Endothelial cell of umbilical vein (primary cell): ENCODE measurements at regions not wholly inside any gene's neighbourhood (a gene's known extent, or its start where the extent isn't known, plus 50 kb on each side); places are given as distances from the start of the nearest gene placed in this dataset.

ENCODE experiments used
- BruUV-seq: library from RNA; stranded (reverse); fragments of 400-500 nt; replicated peaks from 2 replicates; lab custom pipeline; 2021; lab: Mats Ljungman, UMichigan
- CTCF ChIA-PET: fragments of 300-600, 350-600 bp; sonication (Branson Sonifier 250); formaldehyde crosslinking; loops from one replicate; lab custom pipeline; 2021; ENCODE audit warnings: antibody characterized with exemption, inconsistent platforms; lab: Charles Lee
- POLR2A ChIA-PET: fragments of 300-600, 350-600 bp; sonication (Branson Sonifier 250); formaldehyde crosslinking; loops from one replicate; lab custom pipeline; 2021; ENCODE audit warnings: antibody characterized with exemption, inconsistent platforms; lab: Charles Lee
- DNase-seq: peaks from one replicate; pipeline ENCODE4 v3.0.0-alpha.2; 2011; ENCODE audit warnings: low read depth, low spot score
- FAIRE-seq: peaks from 2 replicates; lab custom pipeline; 2011; peaks lifted over from hg19 to GRCh38; lab: Jason Lieb, UNC
- H2AFZ ChIP-seq: 2 replicates; pipeline ENCODE4 v1.6.0; 2012; ENCODE audit warnings: low read depth, low read length, control low read depth, inconsistent platforms
- H3K27ac ChIP-seq: 2 replicates; pipeline ENCODE4 v1.5.1; 2011; ENCODE audit warnings: low read depth, mild to moderate bottlenecking, control low read depth, low read length, moderate library complexity; ENCODE audit not compliant: insufficient read depth
- H3K27me3 ChIP-seq, 2 experiments: 2 replicates each; pipeline versions ENCODE4 v1.6.0 to v1.6.1; 2011; ENCODE audit warnings: low read length in 2 of 2, mixed read lengths in 1 of 2; ENCODE audit not compliant: control insufficient read depth in 2 of 2, insufficient read depth in 2 of 2
- H3K36me3 ChIP-seq, 2 experiments: 2 replicates in 1 of 2; 3 replicates in 1 of 2; pipeline ENCODE4 v1.5.1; 2011; ENCODE audit warnings: low read length in 2 of 2, mild to moderate bottlenecking in 1 of 2, moderate library complexity in 1 of 2; ENCODE audit not compliant: control insufficient read depth in 2 of 2, insufficient read depth in 2 of 2; ENCODE audit errors: extremely low read depth in 1 of 2
- H3K4me1 ChIP-seq: 3 replicates; pipeline ENCODE4 v1.5.1; 2011; ENCODE audit warnings: mild to moderate bottlenecking, low read length; ENCODE audit not compliant: control insufficient read depth, insufficient read depth; ENCODE audit errors: extremely low read depth
- H3K4me2 ChIP-seq: 2 replicates; pipeline ENCODE4 v1.6.1; 2011; ENCODE audit warnings: low read length, control low read depth, mixed read lengths; ENCODE audit not compliant: insufficient read depth
- H3K4me3 ChIP-seq, 3 experiments: fragments of 200-600 bp in 1 of 3; sonication (generic), shearing (Covaris generic) in 1 of 3; replicated peaks in 1 of 3; 2 replicates each; pipeline ENCODE4 v1.5.1; 2011 to 2016; ENCODE audit warnings: control low read depth in 3 of 3, low read length in 3 of 3, mild to moderate bottlenecking in 2 of 3, inconsistent platforms in 1 of 3, low read depth in 1 of 3, moderate library complexity in 1 of 3; ENCODE audit not compliant: insufficient read depth in 1 of 3
- H3K79me2 ChIP-seq: 2 replicates; pipeline ENCODE4 v1.6.0; 2012; ENCODE audit warnings: low read length, inconsistent platforms; ENCODE audit not compliant: control insufficient read depth, insufficient read depth
- H3K9ac ChIP-seq: replicated peaks from 2 replicates; pipeline ENCODE3; 2011; ENCODE audit warnings: low read length, control low read depth; ENCODE audit not compliant: insufficient read depth; ENCODE audit errors: extremely low read depth
- H3K9me1 ChIP-seq: replicated peaks from 3 replicates; pipeline ENCODE4 v1.6.0; 2011; ENCODE audit warnings: mild to moderate bottlenecking, low read length; ENCODE audit not compliant: control insufficient read depth, insufficient read depth; ENCODE audit errors: extremely low read depth
- H3K9me3 ChIP-seq: replicated peaks from 2 replicates; pipeline ENCODE4 v1.5.1; 2012; ENCODE audit warnings: low read length, inconsistent platforms; ENCODE audit not compliant: control insufficient read depth, insufficient read depth
- H4K20me1 ChIP-seq: replicated peaks from 2 replicates; pipeline ENCODE3; 2011; ENCODE audit warnings: mild to moderate bottlenecking, low read length; ENCODE audit not compliant: control insufficient read depth, insufficient read depth; ENCODE audit errors: extremely low read depth
- CTCF ChIP-seq, 2 donors: IDR thresholded peaks; 1 replicate in 1 of 2; 2 replicates in 1 of 2; pipeline ENCODE4 v1.5.1; 2011; ENCODE audit warnings: low read length in 2 of 2, mild to moderate bottlenecking in 2 of 2, moderate library complexity in 2 of 2, control low read depth in 1 of 2, inconsistent platforms in 1 of 2, low read depth in 1 of 2; ENCODE audit not compliant: insufficient read depth in 1 of 2; ENCODE audit errors: extremely low read depth in 1 of 2
- EZH2 ChIP-seq: IDR thresholded peaks from 2 replicates; pipeline ENCODE4 v1.6.1; 2012; ENCODE audit warnings: borderline replicate concordance, low read depth, mild to moderate bottlenecking, moderate library complexity, low read length, inconsistent platforms; ENCODE audit not compliant: severe bottlenecking
- FOS ChIP-seq: IDR thresholded peaks from 2 replicates; pipeline ENCODE4 v1.6.1; 2011; ENCODE audit warnings: mild to moderate bottlenecking, low read length, moderate library complexity, borderline replicate concordance; ENCODE audit not compliant: insufficient read depth
- GATA2 ChIP-seq: IDR thresholded peaks from 2 replicates; pipeline ENCODE4 v1.7.0; 2011; ENCODE audit warnings: low read depth, mild to moderate bottlenecking, moderate library complexity, mixed read lengths, low read length; ENCODE audit not compliant: insufficient read length, insufficient read depth
- JUN ChIP-seq: IDR thresholded peaks from 2 replicates; pipeline ENCODE4 v1.6.1; 2011; ENCODE audit warnings: borderline replicate concordance, low read depth; ENCODE audit not compliant: insufficient read length, insufficient read depth
- MAX ChIP-seq: IDR thresholded peaks from 2 replicates; pipeline ENCODE4 v1.6.1; 2011; ENCODE audit not compliant: insufficient read depth, insufficient read length
- MYC ChIP-seq: IDR thresholded peaks from one replicate; pipeline ENCODE4 v1.6.1; 2011; ENCODE audit warnings: mild to moderate bottlenecking, low read depth, low read length
- POLR2A ChIP-seq: IDR thresholded peaks from 2 replicates; pipeline ENCODE4 v1.6.1; 2012; ENCODE audit warnings: low read depth, mild to moderate bottlenecking, control low read depth, low read length
- POLR2AphosphoS5 ChIP-seq: IDR thresholded peaks from 2 replicates; pipeline ENCODE4 v1.6.1; 2012; ENCODE audit warnings: low read depth, mild to moderate bottlenecking, control low read depth, low read length, moderate library complexity; ENCODE audit not compliant: insufficient read depth
- dilution Hi-C: fragments of 300-500 bp; cut with MboI; formaldehyde crosslinking; loops from one replicate; pipeline ENCODE4 v1.15.0; 2019; ENCODE audit warnings: low sequenced_read_pairs; ENCODE audit not compliant: extremely low pct_ligation_motif_present
- intact Hi-C: fragments of 100-400 bp; cut with micrococcal nuclease; formaldehyde crosslinking; loops from one replicate; pipeline ENCODE4 v1.10.0; 2022

GRCh38 chr22:27284324-27284723, 517.2 kb downstream of the MN1 start:
- Histone ChIP-seq H3K27me3 (peaks cover 0 to 10% of the 10 kb centered on the region in 2 experiments), H3K9ac (no peak overlapping the region), H3K36me3 (no peaks in the 10 kb centered on the region), H3K27ac (no peak overlapping the region), H4K20me1 (no peaks in the 10 kb centered on the region), H3K4me3 (no peak overlapping the region), H2AFZ (no peak overlapping the region), H3K9me3 (no peaks in the 10 kb centered on the region), H3K4me1 (no peaks in the 10 kb centered on the region), H3K4me2 (no peak overlapping the region), H3K79me2 (no peaks in the 10 kb centered on the region), H3K9me1 (no peaks in the 10 kb centered on the region)
- TF ChIP-seq MYC (no peak), POLR2AphosphoS5 (no peak)
- DNase-seq: no peak
- dilution Hi-C loops (no loop called here), intact Hi-C loops (no loop called here)
- POLR2A ChIA-PET: no interaction called here
- FAIRE-seq: no peak
- CTCF ChIA-PET: interaction anchor here (1.0 kb wide), 1 partner anchor 16 kb away, joined by 3 read pairs; no protein-coding TSS in a partner anchor
- no TSS peak for BruUV-seq

GRCh38 chr22:27286711-27287110, 514.8 kb downstream of the MN1 start:
- FAIRE-seq (no peak), DNase-seq (no peak)
- no peaks in the 10 kb centered on the region for H4K20me1 ChIP-seq
- no peak overlapping the region for H3K4me3 ChIP-seq
- intact Hi-C loops (no loop called here), dilution Hi-C loops (no loop called here)
- POLR2A ChIA-PET: no interaction called here
- BruUV-seq: no TSS peak
- no peaks in the 10 kb centered on the region for H3K9me3 ChIP-seq
- TF ChIP-seq CTCF (IDR thresholded peaks at IDR 0.05; ENCODE audit: extremely low read depth in 1 of 2, insufficient read depth in 1 of 2, low read depth in 1 of 2, low read length in 2 of 2) (no peak), EZH2 (no peak), JUN (no peak), GATA2 (no peak), MAX (no peak), FOS (no peak), POLR2AphosphoS5 (no peak), POLR2A (no peak), MYC (no peak)
- CTCF ChIA-PET: no interaction called here
- H3K36me3 ChIP-seq: no peaks in the 10 kb centered on the region
- H3K4me1 ChIP-seq: no peaks in the 10 kb centered on the region
- H3K9me1 ChIP-seq: no peaks in the 10 kb centered on the region
- no peaks in the 10 kb centered on the region for H3K79me2 ChIP-seq
- H2AFZ ChIP-seq: no peak overlapping the region
- H3K27me3 ChIP-seq: peaks cover 0 to 3% of the 10 kb centered on the region in 2 experiments
- no peak overlapping the region for H3K9ac ChIP-seq
- no peak overlapping the region for H3K27ac ChIP-seq
- no peak overlapping the region for H3K4me2 ChIP-seq
